GM21576 (cell line): ENCODE measurements at regions not wholly inside any gene's neighbourhood (a gene's known extent, or its start where the extent isn't known, plus 50 kb on each side); places are given as distances from the start of the nearest gene placed in this dataset.

Experiments
- ATAC-seq: cut with Tn5 transposase; IDR thresholded peaks from one replicate; pipeline ENCODE4 v1.9.1; 2021; ENCODE audit warnings: mild to moderate bottlenecking, moderate library complexity; ENCODE audit not compliant: unreplicated experiment

GRCh38 chr1:47572731-47573430 lies 135.0 kb downstream of the FOXD2 start:
- no peak for ATAC-seq

DNA sequence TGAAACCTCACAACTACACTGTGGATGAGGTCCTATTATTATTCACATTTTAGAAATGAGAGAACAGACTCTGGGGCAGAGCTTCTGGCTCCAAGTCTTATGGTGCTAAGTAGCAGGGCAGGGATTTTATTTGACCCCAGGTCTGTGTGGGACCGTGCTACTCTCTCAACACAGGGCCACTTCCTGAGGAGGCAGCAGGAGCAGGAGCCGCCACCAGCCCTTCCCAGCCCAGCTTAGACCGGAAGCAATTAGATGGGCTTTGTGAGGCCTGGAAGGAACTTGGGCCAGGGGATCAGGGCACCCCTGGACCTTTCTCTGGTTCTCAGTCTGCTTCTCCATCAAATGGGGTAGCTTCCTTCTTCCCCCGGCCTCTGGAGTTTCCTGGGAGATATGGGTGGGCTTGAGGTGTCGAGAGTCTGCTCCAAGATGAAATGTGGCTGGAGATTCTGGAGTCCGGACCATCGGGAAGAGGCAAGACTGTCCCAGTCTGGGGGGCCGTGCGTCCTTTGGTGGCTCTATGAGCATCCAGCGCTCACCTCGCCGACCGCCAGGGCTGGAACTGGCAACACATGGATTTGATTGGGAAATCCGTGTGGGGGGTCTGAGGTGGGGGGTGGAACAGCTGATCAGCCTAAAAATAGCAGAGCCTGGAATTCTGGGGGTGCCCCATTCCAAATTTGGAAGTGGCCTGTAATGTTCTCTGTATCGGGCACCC lies 136.8 kb downstream of the FOXD2 start:
- ATAC-seq: no peak

DNA sequence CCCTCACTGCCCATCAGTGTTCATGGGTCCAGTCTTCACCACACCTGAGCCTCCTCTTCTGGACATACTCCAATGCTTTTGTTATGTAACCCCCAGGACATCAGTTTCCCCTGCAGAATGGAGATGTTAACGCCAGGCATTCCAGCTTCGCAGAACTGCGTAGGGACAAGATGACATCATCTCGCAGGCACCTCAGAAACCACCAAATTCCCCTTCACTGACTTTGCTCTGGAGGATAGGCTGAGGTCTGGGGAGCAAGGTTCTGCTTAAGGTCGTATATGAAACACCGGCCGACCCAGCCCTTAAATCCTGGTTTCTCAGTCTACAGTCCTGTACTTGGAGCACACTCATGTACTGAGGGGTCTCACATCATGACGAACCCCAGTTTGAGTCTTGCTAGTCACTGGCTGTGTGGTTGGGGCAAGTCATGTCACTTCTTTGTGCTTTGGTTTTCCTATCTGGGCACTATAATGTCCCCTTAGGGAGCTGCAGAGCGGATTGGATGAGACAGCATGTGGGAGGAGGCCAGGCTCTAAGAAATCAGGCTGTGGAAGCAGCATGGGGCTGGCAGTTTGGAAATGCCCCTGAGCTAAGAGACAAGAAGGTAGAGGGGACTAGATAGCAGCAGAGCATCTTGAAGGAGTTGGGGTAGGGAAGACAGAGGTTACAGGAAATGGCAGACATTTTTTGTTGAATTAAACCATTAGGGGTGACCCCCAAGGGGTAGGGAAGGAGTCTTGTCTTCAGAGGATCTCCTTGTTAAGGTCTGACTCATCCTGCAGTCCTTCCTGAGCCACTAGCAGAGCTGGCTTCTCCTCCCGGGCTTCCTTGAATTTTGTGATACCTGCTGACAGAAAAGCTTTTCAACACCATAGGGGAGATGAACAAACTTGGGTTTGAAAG lies 138.3 kb downstream of the FOXD2 start:
- ATAC-seq: no peak

GRCh38 chr1:47576758-47577115 lies 138.9 kb downstream of the FOXD2 start:
- ATAC-seq: no peak

- ATAC-seq: no peak
Measured at GRCh38 chr1:47577303-47578025, 139.6 kb downstream of the FOXD2 start.

GRCh38 chr1:47578026-47578720 lies 140.3 kb downstream of the FOXD2 start:
- ATAC-seq: no peak

DNA sequence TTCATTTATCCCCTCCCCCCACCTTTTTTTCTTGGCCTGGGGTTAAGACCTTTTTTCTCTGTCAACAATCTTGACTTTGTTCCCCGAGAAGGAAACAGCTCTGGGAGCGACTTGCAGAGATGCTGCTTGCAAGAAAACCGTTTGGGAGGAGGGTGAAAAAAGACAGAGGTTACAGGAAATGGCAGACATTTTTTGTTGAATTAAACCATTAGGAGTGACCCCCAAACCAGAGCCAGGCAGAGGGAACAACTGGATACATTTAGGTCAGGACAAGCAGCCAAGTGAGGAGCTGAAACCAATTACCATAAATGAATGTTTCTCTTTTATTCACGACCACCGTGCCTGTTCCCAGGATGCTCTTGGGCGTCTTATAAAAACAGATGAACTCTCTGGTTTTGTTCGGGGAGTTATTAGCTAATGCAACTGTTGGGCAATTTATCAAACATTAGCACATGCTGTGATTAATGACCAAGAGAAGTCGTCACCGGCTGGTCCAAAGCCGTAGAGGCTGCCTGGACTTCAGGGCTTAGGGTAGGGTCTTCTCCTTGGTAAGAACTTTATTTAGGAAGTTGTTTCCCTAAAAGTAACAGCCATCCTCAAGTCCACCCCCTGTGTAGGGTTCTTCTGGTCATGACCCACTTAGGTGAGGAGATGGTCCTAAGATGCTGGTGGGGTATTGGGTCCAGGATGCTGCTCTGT lies 141.0 kb downstream of the FOXD2 start:
- ATAC-seq: no peak

GRCh38 chr1:47579809-47580208 lies 142.0 kb downstream of the FOXD2 start:
- no peak for ATAC-seq

DNA sequence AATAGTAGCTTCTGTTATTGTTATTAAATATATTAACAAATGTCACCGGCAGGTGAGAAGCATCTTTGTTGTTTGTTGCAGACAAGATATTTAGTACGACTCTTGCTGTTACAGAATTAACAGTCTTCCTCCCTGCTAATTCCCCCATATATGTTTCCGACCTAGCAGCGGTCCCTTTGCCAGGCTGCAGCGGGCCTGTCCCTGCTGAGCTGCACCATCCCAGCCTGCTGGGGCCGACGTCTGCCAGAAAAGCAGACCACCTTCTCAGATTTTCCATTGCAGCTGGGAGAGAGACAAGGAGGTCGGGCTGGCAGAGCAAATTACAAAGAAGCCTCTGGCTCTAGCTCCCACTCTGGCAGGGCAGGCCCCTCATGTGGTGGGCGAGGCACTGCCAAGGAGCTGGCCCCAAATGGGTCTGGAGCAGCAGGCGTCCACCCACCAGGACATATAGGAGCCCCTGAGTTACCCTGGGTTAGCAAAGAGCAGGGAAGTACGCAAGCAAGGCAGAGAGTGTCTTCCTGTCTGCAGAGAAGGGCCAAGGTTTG lies 142.7 kb downstream of the FOXD2 start:
- ATAC-seq: no peak

- no peak for ATAC-seq
Measured at GRCh38 chr1:47582891-47583608, 145.2 kb downstream of the FOXD2 start.

GRCh38 chr1:47584249-47584648 lies 146.4 kb downstream of the FOXD2 start:
- no peak for ATAC-seq

DNA sequence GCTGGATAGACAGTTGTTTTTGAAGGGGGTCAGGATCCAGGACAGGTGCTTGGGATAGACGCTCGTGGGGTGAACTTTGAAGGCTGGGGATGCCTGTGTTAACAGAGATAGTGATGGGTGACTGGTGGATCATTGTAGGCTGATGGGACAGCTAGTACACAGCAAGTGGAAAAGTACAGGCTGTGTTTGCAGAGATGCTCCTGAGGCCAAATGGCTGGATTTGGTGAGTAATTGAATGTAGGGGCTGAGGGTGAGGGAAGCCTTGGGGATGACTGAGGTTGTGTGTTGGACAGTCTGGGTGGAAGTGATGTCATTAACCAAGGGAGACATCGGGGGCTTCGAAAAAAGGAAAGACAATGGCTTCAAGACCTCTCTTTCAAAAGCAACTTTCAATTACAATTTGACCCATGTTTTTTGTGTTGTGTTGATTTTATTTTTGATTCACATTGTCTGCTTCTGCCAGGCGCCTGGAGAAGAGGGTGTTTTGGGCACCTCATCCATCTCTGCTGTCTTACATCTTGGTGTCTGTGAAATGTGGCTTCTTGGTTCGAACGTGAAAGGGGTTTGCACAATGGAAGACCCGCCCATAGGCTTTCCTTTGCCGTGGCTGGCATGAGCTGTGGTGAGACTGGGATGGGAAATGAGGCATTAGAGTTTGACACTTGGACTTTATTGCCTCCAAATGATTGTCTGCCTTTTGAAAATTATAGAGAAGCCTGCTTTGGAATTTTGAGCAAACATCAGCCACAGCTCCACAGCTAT lies 147.5 kb downstream of the FOXD2 start:
- ATAC-seq: no peak

GRCh38 chr1:47587891-47588582 lies 150.2 kb downstream of the FOXD2 start:
- ATAC-seq: no peak

DNA sequence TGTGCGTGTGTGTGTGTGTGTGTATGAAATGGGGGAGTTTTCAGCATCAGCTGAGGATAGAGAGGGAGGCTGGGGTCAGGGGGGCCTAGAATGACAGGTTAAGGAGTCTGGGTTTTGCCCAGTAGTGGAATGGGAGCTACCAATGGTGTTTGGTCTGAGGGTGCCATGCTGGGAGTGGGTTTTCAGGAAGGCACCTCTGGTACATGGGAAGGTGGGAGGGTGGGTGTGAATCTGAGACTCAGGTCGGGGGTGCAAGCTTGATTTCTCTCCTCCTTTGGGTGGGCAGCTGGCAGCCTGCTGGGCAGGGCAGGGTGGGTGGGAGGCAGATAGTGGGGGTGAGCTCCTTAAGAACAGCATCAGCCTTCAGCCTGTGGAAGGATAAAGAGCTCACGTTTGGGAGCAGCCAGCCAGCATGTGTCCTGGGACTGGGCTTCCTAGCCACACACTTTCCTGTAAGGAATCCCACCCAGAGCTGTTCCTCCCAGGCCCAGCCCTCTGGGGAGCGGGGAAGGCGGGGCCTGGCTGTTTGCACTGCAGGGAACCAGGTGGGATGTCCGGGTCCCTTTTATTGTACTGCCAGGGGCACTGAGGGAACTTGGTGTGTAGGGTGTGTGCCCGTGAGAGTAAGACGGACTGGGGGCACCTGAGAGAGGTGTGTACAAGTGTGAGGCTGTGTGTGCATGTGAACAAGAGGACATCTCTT lies 152.8 kb downstream of the FOXD2 start:
- ATAC-seq: no peak

GRCh38 chr1:47591801-47592200 lies 154.0 kb downstream of the FOXD2 start:
- no peak for ATAC-seq

DNA sequence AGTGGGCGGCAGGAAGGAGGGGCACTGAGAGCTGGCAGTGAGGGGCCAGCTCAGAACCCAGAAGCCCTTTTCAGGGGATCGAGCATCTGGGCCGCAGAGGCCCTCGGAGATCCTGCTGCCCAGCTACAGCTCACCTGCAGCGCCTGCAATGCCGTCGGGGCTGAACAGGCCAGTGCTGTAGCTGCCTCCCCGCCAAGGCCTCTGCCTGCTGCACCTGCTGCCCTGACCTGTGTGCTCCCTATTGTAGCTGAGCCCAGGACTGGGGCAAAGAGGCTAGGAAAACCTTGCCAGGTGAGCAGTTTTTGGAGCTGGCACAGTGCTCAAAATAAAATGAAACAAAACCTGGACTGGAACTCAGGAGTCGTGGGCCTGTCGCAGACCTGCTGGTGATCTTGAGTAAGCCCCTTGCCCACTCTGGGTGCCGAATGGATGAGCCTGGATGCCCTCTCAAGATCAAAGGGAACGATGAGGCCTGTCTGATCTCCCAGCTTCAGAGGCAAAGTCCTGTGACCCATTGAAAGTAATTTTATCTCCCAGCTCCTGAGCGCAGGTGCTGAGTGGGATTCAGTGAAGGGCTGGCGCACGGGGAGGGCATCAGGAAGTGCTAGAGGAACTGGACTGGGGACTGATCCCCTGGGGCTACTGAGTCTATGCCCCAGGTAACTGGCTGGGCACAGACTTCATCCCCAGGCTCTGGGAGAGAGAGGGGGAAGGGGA lies 154.6 kb downstream of the FOXD2 start:
- no peak for ATAC-seq
